HG03378 (cell line): ENCODE measurements at regions not wholly inside any gene's neighbourhood (a gene's known extent, or its start where the extent isn't known, plus 50 kb on each side); places are given as distances from the start of the nearest gene placed in this dataset.

Experiments used
- ATAC-seq: cut with Tn5 transposase; IDR thresholded peaks from one replicate; pipeline ENCODE4 v1.9.1; 2021; ENCODE audit warnings: mild to moderate bottlenecking, moderate library complexity; ENCODE audit not compliant: unreplicated experiment

- no peak for ATAC-seq
Observed at GRCh38 chr14:97379091-97379531, 581.9 kb downstream of the VRK1 start.

GRCh38 chr14:97380539-97380941 lies 583.4 kb downstream of the VRK1 start:
- no peak for ATAC-seq

GRCh38 chr14:97381309-97381708 lies 584.1 kb downstream of the VRK1 start:
- no peak for ATAC-seq

GRCh38 chr14:97382616-97383226 lies 585.5 kb downstream of the VRK1 start:
- ATAC-seq = no peak

- ATAC-seq = no peak
Observed at GRCh38 chr14:97385727-97386126, 588.5 kb downstream of the VRK1 start.

- no peak for ATAC-seq
Observed at GRCh38 chr14:97387252-97387874, 590.2 kb downstream of the VRK1 start.

- no peak for ATAC-seq
Observed at GRCh38 chr14:97388408-97388807, 591.2 kb downstream of the VRK1 start.

GRCh38 chr14:97390096-97390724 lies 593.0 kb downstream of the VRK1 start:
- no peak for ATAC-seq

- no peak for ATAC-seq
Observed at GRCh38 chr14:97393244-97393643, 596.1 kb downstream of the VRK1 start.

- no peak for ATAC-seq
Observed at GRCh38 chr14:97395068-97395467, 597.9 kb downstream of the VRK1 start.

- ATAC-seq = no peak
Observed at GRCh38 chr14:97401714-97402113, 604.5 kb downstream of the VRK1 start.

GRCh38 chr14:97402279-97402678 lies 605.1 kb downstream of the VRK1 start:
- no peak for ATAC-seq

- no peak for ATAC-seq
Observed at GRCh38 chr14:97407701-97408407, 610.7 kb downstream of the VRK1 start.

- ATAC-seq = no peak
Observed at GRCh38 chr14:97408503-97408902, 611.3 kb downstream of the VRK1 start.

GRCh38 chr14:97408937-97409815 lies 612.0 kb downstream of the VRK1 start:
- no peak for ATAC-seq

- no peak for ATAC-seq
Observed at GRCh38 chr14:97410667-97411620, 613.8 kb downstream of the VRK1 start.

- no peak for ATAC-seq
Observed at GRCh38 chr14:97411938-97412612, 614.9 kb downstream of the VRK1 start.

- ATAC-seq = no peak
Observed at GRCh38 chr14:97413022-97413539, 615.9 kb downstream of the VRK1 start.
